RWPE1 (cell line): ENCODE measurements at regions not wholly inside any gene's neighbourhood (a gene's known extent, or its start where the extent isn't known, plus 50 kb on each side); places are given as distances from the start of the nearest gene placed in this dataset.

Source experiments
- CTCF ChIA-PET: fragments of 350-600 bp; sonication (Branson Sonifier 250); formaldehyde crosslinking; extraction: SDS; loops from one replicate; lab custom pipeline; 2021; lab: Yijun Ruan, JAX
- POLR2A ChIA-PET: fragments of 400-600 bp; formaldehyde crosslinking; extraction: SDS; loops from one replicate; lab custom pipeline; 2020; ENCODE audit warnings: antibody characterized with exemption; ENCODE audit not compliant: low non-redundant PET; lab: Yijun Ruan, JAX
- DNase-seq: peaks from one replicate; pipeline ENCODE4 v3.0.0; 2012; ENCODE audit warnings: low spot score
- H3K27ac ChIP-seq: fragments of 450-650 bp; 2 replicates; pipeline ENCODE4 v1.5.1; 2017
- TF ChIP-seq, protein P1 (sequence below): fragments of 450-650 bp; conservative IDR thresholded peaks from 2 replicates; pipeline ENCODE4 v1.5.1; 2017; ENCODE audit warnings: low read depth, mild to moderate bottlenecking

DNA sequence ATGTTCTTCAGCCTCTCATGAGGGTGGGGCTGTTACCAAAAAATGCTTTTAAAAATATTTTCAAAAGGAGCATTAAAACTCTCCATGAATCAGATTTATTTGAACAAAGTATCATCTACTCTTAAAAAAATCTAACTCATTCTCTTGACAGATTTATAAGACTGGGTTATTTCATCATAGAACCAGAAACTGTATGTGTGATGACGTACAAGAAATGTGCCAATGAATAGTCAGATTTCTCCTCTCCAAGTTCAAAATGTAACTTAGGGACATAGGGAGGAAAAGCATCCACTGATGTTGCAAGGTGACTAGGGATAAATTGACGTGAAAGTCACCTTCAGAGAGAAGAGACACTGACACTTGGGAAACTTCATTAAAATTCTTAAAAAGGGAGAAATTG lies 89.1 kb upstream of the CLNK start:
- CTCF ChIA-PET: no interaction called here

DNA sequence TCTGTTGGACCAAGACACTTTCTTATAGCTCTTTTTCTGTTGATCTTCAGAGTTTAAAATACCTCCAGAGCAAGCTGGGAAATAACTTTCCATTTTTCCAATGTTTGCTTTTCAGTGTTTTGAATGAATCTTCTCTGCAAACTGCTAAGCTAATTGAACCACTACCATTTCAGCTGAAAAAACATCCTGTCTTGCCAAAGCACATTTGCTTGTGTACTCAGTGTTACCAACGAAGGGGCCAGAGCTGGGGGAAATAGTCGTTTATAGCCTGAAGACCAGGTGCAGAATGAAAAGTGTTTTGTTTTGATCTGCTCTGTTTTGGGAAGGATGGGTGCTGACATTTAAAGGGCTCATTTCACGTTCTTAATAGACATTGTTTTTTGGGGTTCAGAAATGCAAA lies 88.4 kb upstream of the CLNK start:
- H3K27ac ChIP-seq: no peak overlapping the region
- POLR2A ChIA-PET: no interaction called here
- TF ChIP-seq, protein P1, sequence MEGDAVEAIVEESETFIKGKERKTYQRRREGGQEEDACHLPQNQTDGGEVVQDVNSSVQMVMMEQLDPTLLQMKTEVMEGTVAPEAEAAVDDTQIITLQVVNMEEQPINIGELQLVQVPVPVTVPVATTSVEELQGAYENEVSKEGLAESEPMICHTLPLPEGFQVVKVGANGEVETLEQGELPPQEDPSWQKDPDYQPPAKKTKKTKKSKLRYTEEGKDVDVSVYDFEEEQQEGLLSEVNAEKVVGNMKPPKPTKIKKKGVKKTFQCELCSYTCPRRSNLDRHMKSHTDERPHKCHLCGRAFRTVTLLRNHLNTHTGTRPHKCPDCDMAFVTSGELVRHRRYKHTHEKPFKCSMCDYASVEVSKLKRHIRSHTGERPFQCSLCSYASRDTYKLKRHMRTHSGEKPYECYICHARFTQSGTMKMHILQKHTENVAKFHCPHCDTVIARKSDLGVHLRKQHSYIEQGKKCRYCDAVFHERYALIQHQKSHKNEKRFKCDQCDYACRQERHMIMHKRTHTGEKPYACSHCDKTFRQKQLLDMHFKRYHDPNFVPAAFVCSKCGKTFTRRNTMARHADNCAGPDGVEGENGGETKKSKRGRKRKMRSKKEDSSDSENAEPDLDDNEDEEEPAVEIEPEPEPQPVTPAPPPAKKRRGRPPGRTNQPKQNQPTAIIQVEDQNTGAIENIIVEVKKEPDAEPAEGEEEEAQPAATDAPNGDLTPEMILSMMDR: no peak
- CTCF ChIA-PET: no interaction called here
- no peak for DNase-seq

More for the DNA sequence above, 89.1 kb upstream of the CLNK start:
- no peak for DNase-seq
- TF ChIP-seq, protein P1: no peak
- H3K27ac ChIP-seq: no peak overlapping the region
- POLR2A ChIA-PET: no interaction called here

DNA sequence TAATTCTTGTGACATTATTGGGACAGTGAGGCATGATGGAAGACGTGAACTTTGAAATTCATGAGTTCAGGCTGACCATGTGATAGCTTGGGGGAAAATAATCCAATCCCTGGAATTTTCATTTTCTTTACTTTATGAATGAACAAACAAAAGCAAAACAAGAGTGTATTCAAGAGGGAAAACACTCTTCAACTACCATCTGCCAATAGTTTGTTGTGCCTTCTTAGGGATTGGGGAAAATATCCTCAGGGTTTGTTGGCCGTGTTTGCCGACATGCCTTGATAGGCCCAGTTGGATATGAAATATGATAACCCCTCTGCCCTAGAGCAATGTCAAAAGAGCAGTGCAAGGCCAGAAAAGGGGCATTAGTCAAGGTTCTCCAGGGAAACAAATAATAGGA lies 80.8 kb upstream of the CLNK start:
- DNase-seq: no peak
- TF ChIP-seq, protein P1: no peak
- ChIA-PET POLR2A (no interaction called here), CTCF (no interaction called here)
- H3K27ac ChIP-seq: no peak overlapping the region

DNA sequence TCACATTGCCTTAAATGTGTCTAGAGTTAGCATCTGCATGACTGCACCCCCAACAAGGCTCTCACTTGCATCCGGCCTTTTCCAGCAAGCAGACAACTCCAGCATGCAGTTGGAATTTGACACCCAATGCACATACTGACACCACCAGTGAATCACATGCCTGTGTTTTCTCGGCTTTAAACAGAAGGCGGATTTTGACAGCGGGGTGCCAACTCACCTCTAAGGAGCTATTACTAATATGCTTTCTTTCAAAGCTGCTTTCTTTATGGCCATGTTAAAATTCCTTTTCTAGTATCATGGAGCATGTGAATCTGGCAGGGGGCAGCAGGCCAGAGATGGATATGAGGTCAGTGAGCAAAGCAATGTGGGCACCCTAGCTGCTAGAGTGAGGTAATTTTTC lies 78.0 kb upstream of the CLNK start:
- POLR2A ChIA-PET: no interaction called here
- CTCF ChIA-PET: interaction anchor here (0.5 kb wide), 1 partner anchor 23 kb away, joined by 3 read pairs; no protein-coding TSS in a partner anchor
- H3K27ac ChIP-seq: no peak overlapping the region
- no peak for DNase-seq
- TF ChIP-seq, protein P1: no peak

DNA sequence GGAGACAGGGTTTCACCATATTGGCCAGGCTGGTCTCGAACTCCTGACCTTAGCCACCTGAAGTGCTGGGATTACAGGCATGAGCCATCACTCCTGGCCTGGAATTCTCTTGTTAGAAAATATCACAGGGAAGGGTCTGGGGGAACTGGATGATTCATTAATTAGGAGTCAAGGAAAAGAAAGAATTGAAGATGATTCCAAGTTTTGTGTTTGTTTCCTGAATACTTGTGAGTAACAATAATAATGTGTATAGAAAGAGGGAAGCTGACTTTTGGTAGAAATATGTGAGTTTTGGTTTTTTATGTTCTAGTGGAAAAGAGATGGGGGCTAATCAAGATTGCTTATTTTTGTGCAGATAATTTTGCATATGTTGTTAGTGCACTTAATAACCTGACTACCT lies 77.3 kb upstream of the CLNK start:
- POLR2A ChIA-PET: no interaction called here
- TF ChIP-seq, protein P1: no peak
- no peak overlapping the region for H3K27ac ChIP-seq
- CTCF ChIA-PET: no interaction called here
- DNase-seq: no peak

DNA sequence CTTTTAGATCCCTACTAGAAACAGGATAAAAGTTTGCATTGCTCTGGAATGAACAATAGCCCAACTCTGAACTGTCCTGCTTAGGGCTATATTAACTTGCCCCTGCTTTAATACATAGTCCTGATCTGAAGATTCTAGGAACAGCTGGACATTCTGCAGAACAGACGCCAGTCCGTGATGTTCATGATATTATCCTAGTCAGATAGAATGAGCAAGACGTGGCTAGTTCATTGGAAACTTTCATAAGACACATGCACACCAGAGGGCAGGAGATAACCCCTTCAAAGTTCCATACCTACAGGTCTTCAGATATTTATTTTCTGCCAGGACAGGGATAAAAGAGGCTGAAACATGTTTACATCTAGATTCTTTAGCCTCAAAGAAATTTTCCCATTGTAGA lies 75.5 kb upstream of the CLNK start:
- ChIA-PET POLR2A (no interaction called here), CTCF (no interaction called here)
- no peak overlapping the region for H3K27ac ChIP-seq
- TF ChIP-seq, protein P1: no peak
- DNase-seq: no peak

DNA sequence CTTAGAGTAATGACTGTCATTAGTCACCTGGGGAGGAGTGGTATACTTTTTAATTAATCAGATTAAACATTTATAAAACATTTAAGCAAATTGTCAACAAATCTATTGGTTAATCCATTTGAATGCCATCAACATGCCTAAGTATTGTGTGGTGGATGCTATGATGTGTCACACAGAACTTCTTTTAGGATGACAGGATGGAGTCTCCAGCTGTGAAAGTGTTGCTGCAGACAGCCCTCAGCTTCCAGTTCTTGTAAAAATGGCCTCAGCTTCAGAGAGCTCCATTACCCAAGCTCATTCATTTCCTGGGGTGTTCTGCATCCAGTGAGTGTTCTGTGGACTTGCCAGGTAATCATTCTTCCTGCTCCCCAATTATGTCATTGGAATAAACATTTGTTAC lies 74.3 kb upstream of the CLNK start:
- TF ChIP-seq, protein P1: no peak
- ChIA-PET CTCF (no interaction called here), POLR2A (no interaction called here)
- H3K27ac ChIP-seq: no peak overlapping the region
- no peak for DNase-seq
